ENCODE measurements at regions not wholly inside any gene's neighbourhood (a gene's known extent, or its start where the extent isn't known, plus 50 kb on each side); places are given as distances from the start of the nearest gene placed in this dataset.

- DNase-seq (ENCODE audit: low read depth), result no peak
- no peak for TF ChIP-seq CTCF (IDR thresholded peaks at IDR 0.05; ENCODE audit: insufficient read depth, low read depth, low read length, missing control alignments)
- no peak overlapping the region for H3K4me3 ChIP-seq (ENCODE audit: low read length)
Observed at GRCh38 chr3:104126463-104126862, 1240.2 kb upstream of the ALCAM start.

DNA sequence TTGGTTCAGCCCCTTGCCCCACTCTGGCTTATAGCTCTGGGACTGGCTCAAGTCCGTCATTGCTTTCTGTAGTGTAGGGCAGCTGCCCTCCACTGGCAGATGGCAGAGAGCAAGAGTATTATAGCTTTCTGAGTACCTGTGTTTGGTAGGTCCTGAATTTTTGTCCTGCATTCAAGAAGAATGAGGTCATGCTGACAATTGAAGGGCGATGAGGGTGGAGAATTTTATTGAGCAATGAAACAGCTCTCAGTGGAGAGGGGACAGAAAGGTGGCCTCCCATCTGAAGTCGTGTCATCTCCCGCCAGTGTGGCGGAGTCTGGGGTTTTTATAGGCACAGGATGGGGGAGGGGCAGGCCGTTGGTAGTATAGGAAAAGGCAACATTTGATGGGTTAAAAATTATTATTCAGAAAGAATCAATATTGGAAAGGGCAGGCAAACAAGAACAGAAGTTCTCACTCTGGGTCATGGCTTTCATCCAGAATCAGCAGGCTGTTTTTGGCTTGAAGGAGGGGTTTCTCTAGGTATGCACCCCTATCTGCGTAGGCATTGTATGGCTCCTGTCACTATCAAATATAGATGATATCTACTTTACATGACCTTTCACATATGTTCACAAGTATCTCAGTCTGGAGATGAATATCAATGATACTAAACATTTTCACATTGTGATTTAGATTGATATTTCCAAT lies 1239.7 kb upstream of the ALCAM start:
- H3K4me3 ChIP-seq (ENCODE audit: low read length), result no peak overlapping the region
- no peak for TF ChIP-seq CTCF (IDR thresholded peaks at IDR 0.05; ENCODE audit: insufficient read depth, low read depth, low read length, missing control alignments)
- DNase-seq (ENCODE audit: low read depth), result no peak

GRCh38 chr3:104127830-104128229 lies 1238.9 kb upstream of the ALCAM start:
- no peak for DNase-seq (ENCODE audit: low read depth)
- TF ChIP-seq CTCF (IDR thresholded peaks at IDR 0.05; ENCODE audit: insufficient read depth, low read depth, low read length, missing control alignments), result no peak
- H3K4me3 ChIP-seq (ENCODE audit: low read length), result no peak overlapping the region

- H3K4me3 ChIP-seq (ENCODE audit: low read length), result no peak overlapping the region
- TF ChIP-seq CTCF (IDR thresholded peaks at IDR 0.05; ENCODE audit: insufficient read depth, low read depth, low read length, missing control alignments), result no peak
- no peak for DNase-seq (ENCODE audit: low read depth)
Observed at GRCh38 chr3:104132566-104133403, 1233.9 kb upstream of the ALCAM start.

DNA sequence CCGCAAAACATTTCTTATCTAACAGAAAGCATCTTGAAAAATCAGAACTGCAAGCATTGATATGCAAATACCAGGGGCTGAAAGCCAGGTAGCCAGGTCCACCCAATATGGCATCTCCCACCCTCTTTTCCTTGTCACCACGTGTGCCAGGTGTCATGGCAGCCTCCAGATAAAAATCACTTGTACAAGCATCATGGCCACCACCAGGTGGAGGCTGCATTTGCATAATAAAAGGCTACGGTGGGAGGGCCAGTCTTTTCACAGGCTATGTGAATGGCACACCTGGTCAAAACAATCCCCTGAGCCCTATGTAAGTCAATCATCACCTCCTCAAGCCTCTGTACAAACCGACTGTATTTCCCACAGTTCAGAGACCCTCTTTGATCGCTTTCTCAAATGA lies 1233.1 kb upstream of the ALCAM start:
- no peak for DNase-seq (ENCODE audit: low read depth)
- no peak for TF ChIP-seq CTCF (IDR thresholded peaks at IDR 0.05; ENCODE audit: insufficient read depth, low read depth, low read length, missing control alignments)

GRCh38 chr3:104137116-104137515 lies 1229.6 kb upstream of the ALCAM start:
- H3K4me3 ChIP-seq (ENCODE audit: low read length), result no peak overlapping the region
- TF ChIP-seq CTCF (IDR thresholded peaks at IDR 0.05; ENCODE audit: insufficient read depth, low read depth, low read length, missing control alignments), result no peak
- DNase-seq (ENCODE audit: low read depth), result no peak

More for the DNA sequence above, 1233.1 kb upstream of the ALCAM start:
- no peak overlapping the region for H3K4me3 ChIP-seq (ENCODE audit: low read length)
